Embryonic facial prominence (tissue), 1 donor: ENCODE measurements at regions not wholly inside any gene's neighbourhood (a gene's known extent, or its start where the extent isn't known, plus 50 kb on each side); places are given as distances from the start of the nearest gene placed in this dataset.

Experiments used
- DNase-seq: peaks from one replicate; pipeline ENCODE4 v3.0.0-alpha.2; 2016; ENCODE audit errors: extremely low spot score

DNA sequence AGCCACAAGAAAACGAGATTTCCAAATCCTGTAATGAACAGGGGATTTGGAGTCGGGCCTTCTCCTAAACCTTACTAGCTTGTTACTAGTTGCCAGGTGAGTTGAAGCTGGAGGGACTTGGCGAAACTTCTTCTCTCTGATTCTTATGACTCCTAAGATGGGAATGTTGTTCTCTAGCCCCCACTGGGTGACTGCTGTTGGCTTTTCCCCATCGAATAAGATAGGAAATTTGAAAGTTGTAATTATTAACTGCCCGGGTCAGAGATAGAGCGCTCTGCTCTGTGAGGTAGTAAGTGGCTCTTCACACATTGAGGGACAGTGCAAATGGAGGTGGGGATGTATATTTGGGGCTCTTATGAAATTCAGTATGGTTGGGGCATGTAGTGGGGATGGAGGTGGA, 111.2 kb upstream of the MBNL2 start:
- DNase-seq, result no peak

DNA sequence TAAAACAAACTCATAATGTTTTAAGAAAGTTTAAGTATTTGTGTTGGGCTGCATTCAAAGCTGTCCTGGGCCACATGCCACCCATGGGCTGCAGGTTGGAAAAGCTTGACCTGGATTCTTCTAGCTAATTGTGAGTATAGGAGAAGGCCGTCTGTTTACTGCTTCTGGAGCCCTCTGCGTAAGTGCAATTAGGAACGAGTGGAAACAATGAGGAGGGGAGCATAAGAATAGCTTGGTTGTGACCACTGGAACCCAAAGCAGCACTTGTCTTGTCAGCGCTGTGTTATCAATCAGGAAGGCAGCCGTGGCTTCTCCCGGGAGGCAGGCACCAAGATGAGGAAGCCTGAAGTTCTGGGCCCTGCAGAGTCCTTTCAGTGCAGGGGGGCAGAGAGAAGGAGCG, 110.4 kb upstream of the MBNL2 start:
- DNase-seq, result no peak

- no peak for DNase-seq
Observed at GRCh38 chr13:97112446-97113152, 109.5 kb upstream of the MBNL2 start.

- no peak for DNase-seq
Observed at GRCh38 chr13:97113231-97114001, 108.7 kb upstream of the MBNL2 start.

DNA sequence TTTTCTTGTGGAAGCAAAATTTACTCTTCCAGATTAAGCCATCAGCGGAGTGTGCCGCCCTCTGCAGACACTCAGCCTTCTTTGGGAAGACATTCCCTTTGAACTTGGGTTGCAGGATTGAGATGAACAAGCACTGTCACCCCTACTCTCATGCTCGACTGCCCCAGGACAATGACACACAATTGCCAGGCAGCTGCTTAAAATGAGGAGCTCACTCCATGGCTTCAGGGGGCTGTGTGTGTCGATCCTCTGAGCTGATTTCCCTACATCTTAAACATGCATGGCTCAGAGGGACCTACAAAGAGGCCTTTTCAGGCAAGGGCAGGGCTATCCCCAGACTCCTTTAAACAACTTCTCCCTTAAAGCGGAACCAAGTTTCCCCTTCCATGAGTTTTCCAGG, 107.5 kb upstream of the MBNL2 start:
- DNase-seq, result no peak

DNA sequence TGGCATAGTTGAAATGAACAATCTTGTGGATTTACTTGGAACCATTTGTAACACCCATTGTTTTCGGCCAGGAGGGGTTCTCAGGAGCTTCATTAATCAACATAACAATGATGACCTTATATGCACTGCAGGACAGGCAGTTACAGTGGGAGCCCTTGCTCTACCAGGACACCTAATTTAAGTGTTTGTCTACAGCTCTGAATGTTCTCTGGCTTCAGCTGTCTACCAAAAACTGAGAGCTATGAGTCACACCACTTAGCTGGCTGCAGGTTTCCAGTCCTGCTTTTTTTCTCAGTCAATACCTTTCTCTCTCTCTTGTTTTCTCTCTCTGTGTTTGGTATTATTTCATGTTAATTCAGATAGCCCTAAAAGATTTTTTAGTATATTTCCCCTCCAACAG, 105.4 kb upstream of the MBNL2 start:
- DNase-seq, result no peak

DNA sequence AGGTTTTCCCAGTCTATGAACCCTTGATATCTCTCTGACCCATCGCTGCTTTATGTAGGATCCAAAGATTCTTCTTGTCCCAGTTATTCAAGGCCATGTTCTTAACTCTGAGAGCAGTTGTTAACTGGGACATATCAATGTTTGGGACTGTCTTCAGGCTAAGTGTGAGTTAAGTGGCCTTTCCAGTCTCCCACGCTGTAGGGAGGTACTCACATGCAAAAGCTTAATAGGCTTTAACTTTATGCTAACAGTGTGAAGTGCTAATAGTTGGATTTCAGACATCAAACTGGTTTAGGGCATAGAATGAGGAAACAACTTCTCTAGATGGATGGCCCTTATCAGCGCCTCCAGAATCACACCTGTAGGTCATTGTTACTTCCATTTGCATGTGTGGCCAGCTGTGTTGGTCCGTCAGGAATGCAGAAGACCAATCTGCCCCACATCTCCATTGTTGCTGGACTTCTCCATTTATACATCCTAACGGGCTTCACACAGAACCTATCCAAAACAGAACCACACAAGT, 104.7 kb upstream of the MBNL2 start:
- DNase-seq, result no peak

DNA sequence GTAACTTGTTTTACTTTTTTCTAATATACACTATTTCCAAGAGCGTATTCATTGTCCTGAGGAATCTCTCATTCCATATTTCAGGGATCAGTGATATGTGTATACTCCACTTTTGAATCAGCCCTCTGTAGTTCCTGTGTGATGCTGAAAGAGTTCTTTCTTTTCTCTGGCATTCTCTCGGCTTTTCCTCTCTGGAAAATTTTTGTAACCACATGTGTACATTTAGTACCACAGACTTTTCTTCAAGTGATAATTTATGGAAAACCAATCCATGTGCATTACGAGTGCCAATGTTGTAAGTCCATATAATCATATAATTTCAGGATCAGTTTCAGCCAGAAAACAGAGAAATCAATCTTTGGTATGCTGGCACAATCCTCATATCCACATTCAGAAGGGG, 102.2 kb upstream of the MBNL2 start:
- peak; percentile 72 for DNase-seq

- DNase-seq, result no peak
Observed at GRCh38 chr13:97120346-97120745, 101.8 kb upstream of the MBNL2 start.

DNA sequence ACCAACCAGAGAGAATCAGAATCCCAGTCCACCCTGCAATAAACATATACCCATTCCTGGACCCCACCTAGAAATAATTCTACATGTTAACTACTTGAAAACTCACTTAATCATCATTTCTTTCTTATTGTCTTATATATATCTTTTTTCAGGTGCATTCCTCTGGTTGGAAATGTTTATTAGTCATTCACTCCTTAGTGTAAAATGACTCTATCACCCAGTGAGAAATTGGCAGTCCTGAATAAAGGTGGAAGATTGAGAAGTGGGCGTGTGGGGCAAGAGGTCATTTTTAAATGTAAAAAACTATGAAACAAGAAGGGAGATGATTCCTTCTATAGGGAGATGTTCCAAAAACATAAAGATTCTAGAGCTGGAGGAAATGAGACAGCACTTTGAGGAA, 101.2 kb upstream of the MBNL2 start:
- DNase-seq, result no peak

DNA sequence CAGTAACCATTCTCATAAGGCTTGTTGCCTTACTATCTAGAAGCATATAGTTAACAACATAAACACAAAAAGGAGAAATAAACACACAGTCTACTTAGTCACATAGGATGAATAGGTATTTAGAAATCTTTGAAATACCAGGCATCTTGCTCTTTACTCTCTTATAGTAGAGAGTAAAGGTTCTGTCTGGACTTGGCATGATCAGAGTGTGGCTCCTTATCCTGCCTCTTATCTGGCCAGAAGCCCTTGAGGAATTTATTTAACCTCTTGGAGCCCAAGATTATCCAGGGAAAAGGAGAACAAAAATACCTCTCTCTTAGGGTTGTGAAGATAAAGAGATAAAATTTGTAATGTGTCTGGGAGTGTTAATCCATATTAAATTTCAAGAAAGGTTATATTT, 100.2 kb upstream of the MBNL2 start:
- DNase-seq, result no peak

- no peak for DNase-seq
Observed at GRCh38 chr13:97122381-97122996, 99.6 kb upstream of the MBNL2 start.

- no peak for DNase-seq
Observed at GRCh38 chr13:97124206-97124605, 97.9 kb upstream of the MBNL2 start.

DNA sequence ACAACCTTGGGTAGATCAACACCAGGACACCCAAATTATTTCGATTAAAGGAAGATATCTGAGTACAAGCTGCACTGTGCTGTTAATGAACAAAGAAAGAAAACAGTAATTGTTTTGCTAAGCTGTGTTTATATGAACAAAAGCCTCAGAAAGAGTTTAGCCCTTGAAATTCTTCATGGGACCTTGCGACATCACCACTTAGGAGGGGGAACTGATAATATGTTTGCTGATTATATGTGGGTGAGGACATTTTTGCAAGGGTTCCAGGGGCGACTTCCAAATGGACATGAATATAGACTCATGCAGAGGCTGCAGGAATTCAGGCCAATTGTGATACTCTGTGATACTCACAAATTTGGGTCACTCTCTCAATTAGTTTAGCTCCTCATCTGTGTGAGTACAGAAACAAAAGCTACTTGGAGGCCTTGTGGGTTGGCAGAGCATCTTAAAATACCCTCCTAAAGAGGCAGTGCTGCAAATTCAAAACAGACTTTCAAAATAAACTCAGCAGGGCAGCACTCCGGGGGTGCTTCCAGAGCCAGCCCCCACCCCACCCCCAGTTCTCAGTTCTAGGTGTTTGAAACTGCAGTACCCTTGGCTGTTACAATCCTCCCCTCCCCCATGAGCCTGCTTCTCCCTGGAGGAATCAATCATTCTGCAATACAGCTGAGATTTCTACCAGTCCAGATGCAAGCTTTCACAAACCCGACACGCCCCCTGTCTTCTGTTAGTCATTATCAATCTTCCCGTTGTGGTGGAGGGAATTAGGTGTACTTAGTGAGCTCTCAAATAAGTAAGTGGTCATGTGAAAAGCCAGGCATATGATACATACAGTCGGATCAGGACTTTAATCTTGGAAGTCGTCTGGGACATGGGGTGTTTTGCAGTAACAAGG, 97.0 kb upstream of the MBNL2 start:
- DNase-seq, result peak; percentile 81

- DNase-seq, result no peak
Observed at GRCh38 chr13:97125810-97126738, 96.1 kb upstream of the MBNL2 start.

DNA sequence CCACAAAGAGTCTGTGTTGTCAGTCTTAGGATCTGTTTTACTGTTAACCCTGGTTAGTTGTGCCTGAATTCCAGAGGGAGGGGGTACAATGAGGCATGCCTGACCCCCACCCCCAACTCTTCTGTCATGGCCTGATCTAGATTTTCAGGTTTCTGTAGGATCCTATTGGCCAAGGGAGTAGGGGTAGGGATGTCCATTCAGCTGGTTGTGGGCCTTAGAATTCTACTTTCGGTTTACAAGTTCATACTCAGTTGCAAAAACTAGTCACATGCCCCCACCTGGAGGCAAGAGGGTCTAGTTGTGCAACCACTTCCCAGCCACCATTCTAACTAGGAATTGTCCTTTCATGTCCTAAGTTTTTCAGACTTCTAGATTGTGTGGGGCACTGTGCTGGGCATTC, 94.3 kb upstream of the MBNL2 start:
- no peak for DNase-seq

- DNase-seq, result no peak
Observed at GRCh38 chr13:97130190-97130589, 91.9 kb upstream of the MBNL2 start.

- no peak for DNase-seq
Observed at GRCh38 chr13:97131447-97131846, 90.7 kb upstream of the MBNL2 start.

DNA sequence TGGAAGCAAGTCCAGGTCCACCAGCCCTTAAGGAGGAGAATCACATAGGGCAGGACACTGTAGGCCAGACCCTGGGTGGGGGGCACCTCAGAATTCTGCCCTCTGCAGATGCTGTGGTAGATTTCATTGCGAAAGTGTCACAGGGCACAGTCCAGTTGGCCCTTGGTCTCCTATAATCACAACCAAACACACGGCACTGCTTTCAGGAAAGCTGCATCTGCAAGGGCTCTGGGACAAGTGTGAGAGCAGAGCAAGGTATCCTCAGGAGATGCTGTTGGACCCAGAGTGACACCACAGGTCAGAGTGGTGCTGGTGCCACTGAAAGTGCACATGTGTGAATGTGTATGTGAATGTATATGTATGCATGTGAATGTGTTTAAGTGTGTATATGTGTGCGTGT, 88.6 kb upstream of the MBNL2 start:
- no peak for DNase-seq

DNA sequence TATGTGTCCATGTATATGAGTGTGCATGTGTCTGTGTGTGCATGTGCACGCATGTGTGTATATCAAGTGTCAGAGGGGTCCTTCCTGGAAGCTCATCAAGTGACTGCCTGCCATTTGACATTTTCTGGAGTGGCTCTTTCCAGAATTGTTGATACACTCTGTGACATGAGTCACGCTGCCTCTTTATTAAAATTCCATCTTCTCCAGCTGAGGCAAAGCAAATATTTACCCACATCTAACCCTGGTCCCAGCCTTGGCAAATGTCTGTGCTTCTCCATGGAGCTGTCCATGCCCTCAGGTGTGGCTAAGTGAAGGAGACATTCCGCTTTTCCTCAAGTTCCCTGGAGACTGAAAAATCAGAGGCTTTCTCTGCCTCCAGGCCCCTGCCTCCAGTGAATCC, 88.2 kb upstream of the MBNL2 start:
- DNase-seq, result no peak
